ENCODE measurements at regions not wholly inside any gene's neighbourhood (a gene's known extent, or its start where the extent isn't known, plus 50 kb on each side); places are given as distances from the start of the nearest gene placed in this dataset.

DNA sequence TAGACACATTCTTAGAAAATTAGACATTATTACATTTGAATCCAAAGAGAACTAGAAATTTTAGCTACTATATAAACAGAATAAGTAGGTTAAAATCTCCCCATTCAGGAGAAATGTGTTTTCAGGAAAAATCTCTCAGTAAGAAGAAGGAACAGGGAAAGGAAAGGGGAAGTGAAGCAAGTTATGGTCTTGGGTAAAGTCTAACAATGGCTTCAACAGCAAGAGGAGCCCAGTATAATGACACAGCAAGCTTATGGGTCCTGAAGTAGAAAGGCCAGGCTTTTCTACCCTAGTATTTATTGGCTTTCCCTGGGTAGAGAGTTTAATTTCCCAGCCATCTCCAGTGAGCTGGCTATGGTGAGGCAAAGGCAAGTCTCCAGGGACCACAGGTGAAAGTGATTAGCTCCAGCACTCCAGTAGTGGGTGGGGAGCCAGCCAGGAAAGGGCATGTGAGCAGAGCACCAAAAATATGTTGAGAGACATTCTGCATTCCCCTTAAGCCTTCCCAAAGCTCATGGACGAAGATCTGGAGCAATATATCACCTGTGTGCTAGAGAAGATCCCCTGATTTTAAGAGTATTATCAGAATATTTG is 981.7 kb downstream of the NR2F1-AS1 start:
- DNase-seq = peak; percentile 38 to 42

DNA sequence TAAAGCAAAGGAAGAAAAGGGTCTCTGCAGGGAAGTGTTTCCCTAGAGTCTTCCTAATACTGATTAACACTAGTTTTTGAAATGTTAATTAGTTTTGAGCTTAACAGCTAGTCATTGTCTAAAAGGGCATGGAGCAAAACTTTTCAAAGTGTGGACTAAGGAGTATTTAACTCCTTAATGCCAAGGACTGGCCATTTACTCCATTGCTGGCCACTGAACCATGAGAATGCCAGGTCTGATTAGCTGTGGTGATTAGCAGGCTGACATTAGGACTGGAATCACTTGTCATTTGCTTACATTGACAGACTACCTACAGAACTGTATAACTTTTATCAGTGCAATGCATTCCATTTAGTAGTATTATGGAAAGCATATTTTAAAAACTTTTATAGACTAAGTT is 987.0 kb downstream of the NR2F1-AS1 start:
- DNase-seq = no peak

DNA sequence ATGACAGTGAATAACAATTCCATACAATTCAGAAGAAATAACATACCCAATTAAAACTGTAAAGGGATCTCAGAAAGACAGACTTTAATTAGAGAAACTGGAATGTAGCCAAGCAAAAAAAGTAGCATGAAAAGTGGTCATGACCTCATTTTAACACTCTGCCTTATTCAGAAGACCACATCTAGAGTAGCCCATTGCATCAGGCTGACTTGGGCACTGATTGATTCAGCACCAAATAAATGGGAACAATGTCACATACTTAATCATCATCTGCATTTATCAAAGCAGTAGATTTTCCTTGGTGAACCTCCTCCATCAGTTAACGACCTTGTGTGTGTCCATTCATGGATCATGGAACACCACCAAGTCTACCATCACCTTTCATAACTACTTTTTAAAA is 992.1 kb downstream of the NR2F1-AS1 start:
- no peak for DNase-seq

DNA sequence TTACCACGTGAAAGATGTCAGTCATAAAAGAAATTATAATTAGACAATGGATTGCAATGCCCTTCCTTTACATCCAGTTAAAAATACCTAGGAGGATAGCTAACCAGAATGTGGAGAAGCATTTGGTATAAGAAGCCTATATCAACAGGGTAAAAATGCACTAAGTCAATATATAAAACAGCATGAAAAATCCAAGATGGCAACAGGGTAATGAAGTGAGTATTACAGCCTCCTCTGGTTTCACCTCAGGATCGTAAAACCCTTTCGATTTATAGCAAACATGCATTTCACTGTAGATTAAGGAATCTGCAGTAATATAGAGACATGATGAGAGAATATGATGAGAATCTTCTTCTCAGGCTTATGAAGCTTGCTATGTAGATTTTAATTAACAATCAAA is 999.3 kb downstream of the NR2F1-AS1 start:
- no peak for DNase-seq

DNA sequence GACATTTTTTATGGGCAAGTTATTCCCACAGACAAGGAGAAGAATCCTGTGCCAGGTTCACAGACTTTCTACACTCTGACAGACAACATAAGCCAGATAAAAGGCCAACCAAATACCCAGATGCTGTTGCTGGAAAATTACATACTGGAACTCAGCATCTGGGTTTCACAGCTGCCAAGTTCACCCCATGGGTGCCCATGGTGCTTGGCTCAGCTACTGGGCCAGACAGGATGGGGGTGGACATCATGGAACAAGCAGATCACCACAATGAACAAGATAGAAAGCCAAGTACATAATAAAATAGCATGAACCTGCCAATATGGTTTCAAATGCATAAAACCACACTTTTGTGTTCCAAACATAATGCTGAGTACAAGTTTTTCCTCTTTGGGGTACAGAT is 999.8 kb downstream of the NR2F1-AS1 start:
- DNase-seq = no peak

DNA sequence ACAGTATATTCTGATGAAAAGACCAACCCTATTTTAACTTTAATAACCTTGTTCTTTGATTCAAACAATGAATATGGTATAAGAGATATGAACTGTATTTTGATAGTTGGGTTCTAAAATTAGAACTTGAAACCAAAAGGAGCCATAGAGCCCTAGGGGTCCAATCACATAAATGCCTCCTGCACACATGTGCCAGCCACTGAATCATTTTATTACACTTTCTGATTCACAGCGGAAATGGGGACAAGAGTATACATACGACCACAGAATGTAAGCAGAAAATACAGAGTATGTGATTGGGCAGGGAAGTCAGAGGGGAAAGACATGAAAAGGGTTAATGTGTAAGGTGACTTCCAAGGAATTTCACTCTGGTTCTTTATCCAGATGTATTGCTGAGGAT is 1000.2 kb downstream of the NR2F1-AS1 start:
- no peak for DNase-seq

DNA sequence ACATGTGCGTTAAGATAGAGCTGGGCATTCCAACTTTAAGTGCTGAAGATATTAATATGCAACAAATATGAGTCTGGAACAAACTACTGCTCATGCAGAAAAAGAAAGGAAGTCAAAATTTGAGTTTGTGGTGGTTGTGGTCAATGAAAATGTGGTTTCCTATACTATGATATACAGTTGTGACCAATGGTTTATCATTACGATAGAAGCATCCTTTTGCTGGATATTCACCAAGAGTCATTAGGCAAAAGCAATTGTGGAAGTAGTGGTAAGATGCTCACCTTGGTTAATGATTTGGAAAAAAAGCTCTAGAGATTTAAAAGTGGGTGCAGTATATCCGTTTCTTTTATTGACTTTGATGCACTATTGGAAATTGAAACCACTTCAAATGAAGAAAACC is 1007.0 kb downstream of the NR2F1-AS1 start:
- no peak for DNase-seq

DNA sequence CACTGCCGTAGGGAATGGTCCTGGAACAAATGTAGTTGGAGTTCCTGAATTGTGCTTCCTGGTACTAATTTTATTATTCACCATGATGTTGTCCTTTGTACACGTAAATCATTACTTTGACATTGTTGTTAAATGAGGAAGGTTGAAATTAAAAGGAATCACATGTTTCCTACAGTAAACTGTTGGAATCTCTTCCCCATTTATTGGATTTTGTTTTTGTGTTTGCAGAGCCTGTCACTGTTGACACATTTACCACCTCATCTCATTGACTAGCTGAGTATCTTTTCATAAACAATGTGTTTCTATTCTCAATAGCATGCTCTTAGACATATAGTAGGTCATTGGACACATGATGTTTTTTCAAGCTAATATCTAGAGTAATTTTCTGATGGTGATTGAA is 1012.5 kb downstream of the NR2F1-AS1 start:
- no peak for DNase-seq

DNA sequence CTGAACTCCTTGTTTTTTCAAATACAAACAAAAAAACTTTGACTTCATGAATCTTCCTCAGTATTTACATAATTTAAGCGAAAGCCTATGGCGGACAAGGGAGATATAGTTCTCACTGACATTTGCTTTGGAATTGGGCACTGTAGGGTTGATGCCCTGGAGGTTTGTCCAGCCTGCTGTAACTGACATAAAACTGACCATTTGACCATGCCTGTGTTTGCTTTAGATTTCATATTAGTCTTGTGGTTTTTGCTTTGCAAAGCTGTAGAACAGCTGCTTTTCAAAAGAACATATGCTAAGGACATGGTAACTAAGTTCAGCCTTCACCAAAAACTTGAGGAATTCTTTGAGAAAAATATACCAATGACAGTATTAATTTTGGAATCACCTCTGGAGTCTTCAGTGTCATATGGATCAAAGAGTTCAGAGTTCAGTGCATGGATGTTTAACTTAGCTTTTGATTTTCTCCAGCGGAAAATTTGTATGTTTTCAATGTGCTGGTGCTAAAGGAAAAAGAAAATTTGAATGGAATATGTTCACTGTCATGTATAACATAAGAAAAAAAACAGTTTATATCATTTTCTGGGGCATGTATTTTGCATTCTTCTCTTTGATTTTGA is 1013.1 kb downstream of the NR2F1-AS1 start:
- DNase-seq = no peak

DNA sequence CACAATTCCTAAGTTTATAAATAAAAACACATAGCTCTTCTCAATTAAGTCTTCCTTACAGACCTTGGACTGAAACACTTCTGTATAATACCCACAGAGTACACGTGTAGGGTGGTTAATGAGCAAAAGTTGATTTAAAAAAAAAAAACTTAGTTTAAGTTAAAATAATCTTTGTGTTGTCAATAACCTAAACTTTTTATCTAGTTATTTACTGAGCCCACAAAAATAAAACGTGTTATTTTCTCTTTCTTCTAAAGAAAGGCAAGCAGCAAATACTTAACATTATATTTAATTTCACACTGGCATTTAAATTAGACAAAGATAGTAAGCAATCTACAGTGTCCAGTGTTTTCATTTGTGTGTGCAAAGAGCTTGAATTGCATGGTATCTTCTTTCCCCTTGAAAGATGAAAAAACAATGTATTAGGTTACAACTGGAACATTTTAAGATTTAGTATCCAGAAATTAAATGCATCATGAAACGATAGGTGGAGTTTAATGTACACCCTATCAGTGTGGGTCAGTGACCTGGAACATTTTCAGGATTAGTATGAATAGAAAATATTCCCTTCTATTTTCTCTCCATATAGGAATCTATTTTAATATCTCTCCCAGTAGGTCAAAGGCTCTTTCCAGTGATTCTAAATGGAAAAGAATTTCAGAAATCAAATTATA is 1014.8 kb downstream of the NR2F1-AS1 start:
- DNase-seq = no peak

DNA sequence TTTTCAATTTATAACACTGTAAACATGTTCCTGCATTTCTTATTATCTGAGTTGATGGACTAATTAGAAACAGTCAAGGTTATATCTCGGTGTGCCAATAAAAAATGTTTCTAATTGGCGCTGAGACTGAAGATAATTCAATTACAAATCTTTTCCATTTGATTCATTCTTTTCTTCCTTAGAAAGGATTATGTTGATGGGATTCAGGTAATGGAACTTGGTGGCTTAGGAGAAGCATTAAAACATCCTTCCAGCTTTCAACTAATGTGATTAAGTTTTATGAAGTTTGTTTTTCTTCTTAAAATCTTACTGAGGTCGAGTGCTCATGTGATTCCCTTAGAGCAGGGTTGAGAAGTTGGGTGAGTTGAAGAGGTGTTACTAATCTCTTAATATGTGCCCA is 1015.3 kb downstream of the NR2F1-AS1 start:
- no peak for DNase-seq

DNA sequence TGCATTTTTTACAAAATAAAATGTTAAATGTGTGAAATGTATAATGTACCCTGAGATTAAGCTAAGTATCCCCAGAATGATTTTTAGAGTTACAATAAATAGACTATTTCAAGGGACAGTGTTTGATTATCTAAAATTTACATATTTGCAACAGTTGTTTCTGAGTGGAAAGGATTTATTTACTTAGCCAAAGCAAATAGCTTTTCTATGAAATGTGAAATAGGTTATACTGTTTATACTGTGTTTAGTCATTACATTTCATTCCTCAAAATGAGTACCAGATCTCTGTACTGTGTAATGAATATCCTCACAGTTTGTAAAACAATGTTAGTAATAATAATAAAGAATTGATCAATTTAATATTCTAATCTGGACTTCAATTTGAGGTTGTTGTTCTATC is 1019.0 kb downstream of the NR2F1-AS1 start:
- no peak for DNase-seq

DNA sequence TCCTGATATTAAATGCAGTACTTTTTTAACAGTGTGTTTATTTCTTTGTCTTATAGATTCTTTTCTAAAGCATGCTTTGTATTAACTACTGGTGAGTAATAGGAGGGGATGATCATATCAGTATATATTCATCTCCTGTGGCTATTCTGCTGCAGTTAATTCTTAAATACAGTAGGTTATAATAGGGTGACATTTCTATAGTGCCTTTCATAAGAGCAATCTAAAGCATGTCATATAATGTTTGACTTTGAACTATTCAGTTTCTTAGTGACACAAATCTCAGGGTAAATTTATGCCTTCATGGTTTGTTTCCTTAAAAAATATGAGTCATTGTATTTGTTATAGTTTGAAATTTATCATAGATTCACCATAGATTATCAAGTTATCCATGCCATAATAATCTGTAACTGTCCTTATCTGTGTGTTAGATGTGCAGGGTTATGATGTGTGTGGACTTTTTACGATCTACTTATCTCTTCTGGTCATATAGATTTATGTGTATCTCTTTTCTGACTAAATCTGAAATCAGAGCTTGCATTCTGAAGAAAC is 1019.5 kb downstream of the NR2F1-AS1 start:
- DNase-seq = no peak

DNA sequence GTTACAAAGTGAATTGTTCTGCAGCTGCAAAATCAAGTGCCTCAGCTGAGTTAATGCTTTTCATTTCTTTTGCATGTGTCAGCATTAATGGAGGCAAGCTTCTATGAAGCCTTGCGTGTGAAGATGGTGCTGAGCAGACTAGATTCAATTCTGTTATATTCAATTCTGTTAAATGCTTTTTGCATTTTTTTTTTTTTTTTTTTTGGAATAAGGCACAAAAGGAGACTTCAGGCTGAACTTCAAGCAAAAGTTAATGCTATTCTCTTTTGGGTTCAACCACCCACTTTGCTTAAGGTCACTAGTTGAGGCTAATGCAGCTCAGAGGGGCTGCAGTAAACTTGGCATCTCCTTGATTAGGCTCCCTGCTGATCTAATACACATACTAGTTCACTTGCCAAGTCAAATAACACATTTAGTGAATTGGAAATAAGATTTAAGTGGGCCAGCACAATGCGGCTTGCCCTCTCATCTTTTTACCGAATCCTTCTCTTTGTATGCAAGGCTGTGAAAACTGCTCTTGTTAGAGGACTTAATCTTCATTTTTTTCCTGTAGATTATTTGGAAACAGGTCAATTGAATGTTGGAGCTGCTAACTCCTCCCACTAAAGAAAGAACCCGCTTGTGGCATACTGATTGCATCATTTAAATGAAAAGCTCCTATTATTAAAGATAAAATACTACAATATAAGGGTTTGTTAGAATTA is 1020.2 kb downstream of the NR2F1-AS1 start:
- no peak for DNase-seq

DNA sequence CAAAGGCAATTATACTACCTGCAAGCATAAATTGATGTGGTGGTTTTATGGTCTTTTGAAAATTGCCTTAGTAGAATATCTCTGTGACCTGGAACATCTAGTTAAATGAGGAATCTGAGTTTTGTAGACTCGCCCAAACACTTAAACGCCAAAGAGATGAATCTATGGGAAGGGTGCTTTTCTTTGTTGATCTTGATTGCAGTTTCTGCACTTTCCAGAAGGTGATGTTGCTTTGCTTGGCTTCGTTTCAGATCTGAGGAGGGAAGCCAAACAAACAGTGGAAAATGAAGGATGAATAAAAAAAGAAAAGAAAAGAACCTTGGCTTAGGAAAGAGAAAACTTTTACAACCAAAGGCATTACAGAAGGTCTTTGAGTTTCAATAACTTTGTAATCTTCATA is 1021.2 kb downstream of the NR2F1-AS1 start:
- no peak for DNase-seq

DNA sequence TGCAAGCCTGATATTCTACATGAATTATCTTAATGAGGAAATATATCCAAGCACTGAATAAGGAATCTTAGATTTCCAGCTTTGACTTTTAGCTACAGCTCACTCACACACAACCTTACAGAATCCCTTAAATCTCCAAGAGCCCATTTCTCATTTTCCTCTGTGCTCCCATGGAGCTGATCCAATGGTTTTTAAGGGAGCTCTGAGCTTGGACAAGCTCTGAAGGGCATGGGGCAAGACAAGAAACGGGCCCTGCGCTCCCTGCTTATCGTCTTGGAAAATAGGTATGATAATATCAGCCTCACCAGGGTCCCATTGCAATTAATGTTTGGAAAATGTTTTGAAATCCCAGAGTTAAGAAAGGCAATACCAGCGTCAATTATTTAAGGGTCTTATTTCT is 1021.7 kb downstream of the NR2F1-AS1 start:
- no peak for DNase-seq

DNA sequence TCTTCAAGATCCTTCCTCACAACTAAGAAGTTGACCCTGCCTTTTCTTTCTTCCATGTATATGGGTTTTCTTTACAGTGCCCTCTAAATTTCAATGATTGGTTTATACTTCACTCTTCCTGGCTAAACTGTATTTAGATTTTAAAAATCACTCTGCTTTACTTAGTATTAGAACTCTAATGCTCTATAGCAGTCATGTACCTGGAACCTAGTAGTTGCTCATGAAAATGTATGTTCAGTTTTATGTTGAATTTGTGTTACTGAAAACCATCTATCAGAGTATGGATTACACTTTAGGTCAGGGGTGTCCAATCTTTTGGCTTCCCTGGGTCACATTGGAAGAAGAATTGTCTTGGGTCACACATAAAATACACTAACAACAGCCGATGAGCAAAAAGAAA is 1024.3 kb downstream of the NR2F1-AS1 start:
- DNase-seq = no peak

DNA sequence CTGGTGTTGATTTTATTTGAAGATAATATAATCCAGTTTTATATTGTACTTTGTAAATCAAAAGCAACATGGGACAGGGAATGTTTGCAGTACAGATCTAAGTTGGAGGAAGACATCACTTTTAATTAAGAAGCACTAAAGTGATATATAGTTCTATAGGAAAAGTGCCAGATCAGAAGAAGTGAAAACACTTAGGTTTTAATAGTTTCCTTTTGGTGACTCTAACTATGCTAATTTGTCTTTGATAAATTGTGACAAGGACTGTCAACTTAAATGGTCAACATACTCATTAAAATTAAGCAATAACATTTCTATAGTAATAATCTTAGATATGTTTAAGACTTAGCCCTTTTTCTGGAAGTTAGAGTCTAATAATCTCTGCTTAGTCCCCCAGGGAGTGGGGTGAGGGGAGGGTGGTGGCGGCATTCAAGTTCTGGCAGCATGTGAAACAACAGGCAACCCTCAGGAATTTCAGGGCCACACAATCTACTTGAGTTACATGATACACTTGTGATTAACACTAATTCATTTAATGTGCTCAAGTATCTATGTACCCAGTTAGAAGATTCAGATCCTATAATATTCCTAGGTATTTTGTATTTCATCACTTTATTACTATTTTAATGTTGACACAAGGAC is 1026.5 kb downstream of the NR2F1-AS1 start:
- no peak for DNase-seq

DNA sequence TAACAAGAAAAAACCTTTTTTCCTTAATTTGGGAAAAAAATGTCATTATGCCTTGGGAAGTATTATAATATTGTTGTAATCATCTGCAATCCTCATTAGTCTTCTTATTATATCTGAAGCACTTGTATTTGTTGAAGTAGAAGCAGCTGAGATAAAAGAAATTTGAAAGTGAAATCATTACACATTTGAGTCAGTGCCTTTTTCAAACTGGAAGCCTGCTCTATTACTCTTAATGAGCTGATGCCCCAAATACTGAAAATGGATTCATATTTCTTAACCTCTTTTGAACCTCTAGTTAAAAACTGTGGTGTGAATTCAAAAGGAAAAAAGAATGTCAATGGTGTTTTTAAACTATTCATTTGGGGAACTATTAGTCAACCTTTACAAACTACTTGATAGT is 1027.7 kb downstream of the NR2F1-AS1 start:
- no peak for DNase-seq

DNA sequence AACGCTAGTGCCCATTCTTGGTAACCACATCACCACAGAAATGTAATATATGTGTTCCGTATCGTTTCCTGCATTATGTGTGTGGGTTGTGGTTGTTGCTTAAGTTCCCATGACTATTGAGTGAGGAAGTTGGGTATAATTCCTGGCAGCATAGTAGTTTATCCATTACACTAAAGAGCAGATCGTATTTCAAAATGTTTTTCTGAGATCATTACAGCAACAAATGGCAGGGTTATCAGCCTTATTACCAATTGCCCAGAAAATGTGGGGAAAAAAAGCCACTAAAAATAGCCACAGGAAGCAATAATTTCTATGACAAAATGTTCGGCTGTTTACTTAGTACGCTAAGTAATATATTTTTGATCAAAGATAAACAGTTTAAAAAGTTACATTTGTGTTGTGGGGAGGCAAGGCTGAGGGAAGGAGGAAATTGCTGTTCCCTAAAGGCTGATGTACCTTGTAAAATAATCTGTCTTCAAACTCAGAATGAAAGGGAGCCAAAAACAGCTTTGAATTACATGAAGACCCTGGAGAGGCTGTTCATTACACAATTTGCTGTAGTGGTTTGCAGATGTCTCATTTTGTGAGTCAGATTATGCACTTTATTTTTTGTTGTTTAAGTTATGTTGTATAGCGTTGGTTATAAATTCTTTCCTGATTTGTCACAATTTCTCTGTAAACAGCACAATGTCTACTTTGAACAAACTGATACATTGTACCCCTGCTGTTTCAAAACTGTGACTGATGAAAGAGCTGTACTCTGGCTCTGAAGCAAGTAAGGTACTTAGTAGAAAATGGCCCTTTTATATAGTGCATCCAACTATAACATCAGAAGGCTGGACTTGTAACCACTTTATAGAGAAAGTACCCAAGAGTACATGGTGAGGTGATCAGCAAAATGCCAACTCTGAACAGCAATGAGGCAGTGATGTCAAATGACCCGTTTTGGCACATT is 1028.5 kb downstream of the NR2F1-AS1 start:
- peak; percentile 84 to 90 for DNase-seq

DNA sequence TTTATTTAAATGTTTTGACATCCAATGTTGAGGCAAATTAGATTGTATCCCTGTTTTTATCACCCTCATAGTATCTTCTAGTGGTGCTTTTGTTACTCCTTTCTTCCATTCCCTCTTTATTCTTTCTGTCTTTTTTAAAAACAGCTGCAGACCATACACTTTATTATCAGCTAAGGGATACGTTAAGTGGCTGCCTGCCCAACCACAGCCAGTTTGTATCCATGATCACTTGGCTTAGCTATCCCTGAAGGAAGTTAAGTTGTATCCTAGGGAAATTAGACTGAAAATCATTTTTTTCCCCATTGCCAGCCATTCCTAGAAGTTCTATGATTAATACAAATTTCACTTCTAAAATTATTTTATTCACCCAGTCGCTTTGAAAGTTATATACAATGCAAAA is 1032.7 kb downstream of the NR2F1-AS1 start:
- DNase-seq = no peak

DNA sequence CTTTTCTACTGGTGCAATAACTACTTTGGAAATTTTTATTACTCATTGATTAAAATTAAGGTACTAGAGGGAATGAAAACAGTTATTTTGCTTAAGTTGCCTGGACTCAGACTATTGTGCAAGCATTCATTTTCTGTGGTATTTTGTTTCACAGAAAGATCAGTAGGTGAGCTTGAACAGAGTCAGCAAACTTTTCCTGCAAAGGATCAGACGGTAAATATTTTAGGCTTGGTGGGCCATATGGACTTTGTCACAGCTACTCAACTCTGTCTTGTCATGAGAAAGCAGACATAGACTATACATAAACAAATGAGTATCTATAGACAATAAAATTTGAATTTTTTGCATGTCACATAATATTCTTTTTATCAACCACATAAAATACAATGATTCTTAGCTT is 1036.4 kb downstream of the NR2F1-AS1 start:
- no peak for DNase-seq
